Esophagus muscularis mucosa (tissue), 3 donors: ENCODE measurements at regions not wholly inside any gene's neighbourhood (a gene's known extent, or its start where the extent isn't known, plus 50 kb on each side); places are given as distances from the start of the nearest gene placed in this dataset.

ENCODE experiments used
- POLR2A ChIP-seq: fragments of 450-650 bp; IDR thresholded peaks from one replicate; pipeline ENCODE4 v1.6.1; 2017; ENCODE audit warnings: antibody characterized with exemption, moderate library complexity, mild to moderate bottlenecking, low read depth
- TF ChIP-seq, protein P1 (sequence below), 3 experiments: fragments of 200-600 bp in 2 of 3; fragments of 450-650 bp in 1 of 3; sonication (generic) in 2 of 3; IDR thresholded peaks; one replicate each; pipeline ENCODE4 v1.5.1; 2017 to 2019; ENCODE audit warnings: antibody characterized with exemption in 3 of 3, mild to moderate bottlenecking in 2 of 3, moderate library complexity in 1 of 3

DNA sequence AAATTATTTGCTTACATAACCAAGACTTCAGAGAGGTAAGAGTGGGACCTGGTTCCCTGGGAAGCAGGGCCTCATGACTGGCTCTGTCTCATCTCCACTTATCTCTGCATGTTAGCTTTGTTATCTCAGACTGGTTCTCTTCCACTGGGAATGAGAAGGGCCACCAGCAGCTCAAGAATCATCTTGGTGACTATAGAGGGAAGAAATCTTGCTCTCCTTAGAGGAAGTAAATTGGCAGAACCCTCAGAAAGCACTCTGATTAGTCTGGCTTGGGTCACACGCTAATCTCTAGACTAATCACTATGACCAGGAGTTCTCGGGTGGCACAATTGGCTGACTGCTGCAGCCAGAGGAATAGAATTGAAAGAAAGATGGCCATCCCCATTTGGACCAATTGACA is 110.8 kb upstream of the KRAS start:
- TF ChIP-seq, protein P1, sequence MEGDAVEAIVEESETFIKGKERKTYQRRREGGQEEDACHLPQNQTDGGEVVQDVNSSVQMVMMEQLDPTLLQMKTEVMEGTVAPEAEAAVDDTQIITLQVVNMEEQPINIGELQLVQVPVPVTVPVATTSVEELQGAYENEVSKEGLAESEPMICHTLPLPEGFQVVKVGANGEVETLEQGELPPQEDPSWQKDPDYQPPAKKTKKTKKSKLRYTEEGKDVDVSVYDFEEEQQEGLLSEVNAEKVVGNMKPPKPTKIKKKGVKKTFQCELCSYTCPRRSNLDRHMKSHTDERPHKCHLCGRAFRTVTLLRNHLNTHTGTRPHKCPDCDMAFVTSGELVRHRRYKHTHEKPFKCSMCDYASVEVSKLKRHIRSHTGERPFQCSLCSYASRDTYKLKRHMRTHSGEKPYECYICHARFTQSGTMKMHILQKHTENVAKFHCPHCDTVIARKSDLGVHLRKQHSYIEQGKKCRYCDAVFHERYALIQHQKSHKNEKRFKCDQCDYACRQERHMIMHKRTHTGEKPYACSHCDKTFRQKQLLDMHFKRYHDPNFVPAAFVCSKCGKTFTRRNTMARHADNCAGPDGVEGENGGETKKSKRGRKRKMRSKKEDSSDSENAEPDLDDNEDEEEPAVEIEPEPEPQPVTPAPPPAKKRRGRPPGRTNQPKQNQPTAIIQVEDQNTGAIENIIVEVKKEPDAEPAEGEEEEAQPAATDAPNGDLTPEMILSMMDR (IDR thresholded peaks at IDR 0.05): no peak
- no peak for TF ChIP-seq POLR2A
